ENCODE measurements at regions not wholly inside any gene's neighbourhood (a gene's known extent, or its start where the extent isn't known, plus 50 kb on each side); places are given as distances from the start of the nearest gene placed in this dataset.
"Not testable (repeated sequence)": the region's sequence is repeated elsewhere in the genome, so short reads cannot be mapped to it uniquely, and the experiment has no call there.

DNA sequence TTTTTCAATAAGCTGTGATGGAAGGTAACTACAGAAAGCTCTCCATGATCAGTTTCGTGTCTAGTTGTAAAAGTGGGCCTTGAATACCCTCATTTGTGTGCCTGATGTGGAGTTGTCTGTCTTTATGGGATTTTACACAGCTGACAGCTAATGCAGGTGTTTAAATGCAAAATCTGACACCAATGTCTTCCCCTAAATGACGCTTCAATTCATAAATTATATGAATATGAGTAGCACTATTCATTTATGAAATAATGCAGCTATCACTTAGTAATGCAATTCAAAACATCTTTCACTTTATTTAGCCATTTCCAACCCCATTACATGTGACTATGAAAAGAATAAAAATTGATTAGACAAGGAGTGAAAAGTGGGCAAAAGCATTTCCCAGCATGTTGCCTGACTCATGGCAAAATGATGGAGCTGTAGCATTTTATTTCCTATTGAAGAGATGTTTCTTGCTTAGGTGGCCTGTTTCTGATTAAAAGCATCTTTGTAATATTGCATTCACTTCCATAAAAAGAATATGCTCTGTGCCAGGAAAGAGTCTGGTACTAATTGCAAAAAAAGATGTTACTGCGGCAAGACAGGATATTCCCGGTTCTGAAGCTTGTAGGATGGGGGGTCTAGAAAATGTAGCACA, 116.7 kb upstream of the HAPLN1 start:
- H3K27me3 Mint-ChIP-seq, result no peaks in the 10 kb centered on the region
- H3K9me3 Mint-ChIP-seq, result peaks cover 3% of the 10 kb centered on the region
- H3K27ac Mint-ChIP-seq, result no peak overlapping the region
- H3K4me3 Mint-ChIP-seq, result no peak overlapping the region
- H3K36me3 Mint-ChIP-seq, result no peaks in the 10 kb centered on the region
- H3K4me1 Mint-ChIP-seq, result no peaks in the 10 kb centered on the region
- no peak for ATAC-seq

DNA sequence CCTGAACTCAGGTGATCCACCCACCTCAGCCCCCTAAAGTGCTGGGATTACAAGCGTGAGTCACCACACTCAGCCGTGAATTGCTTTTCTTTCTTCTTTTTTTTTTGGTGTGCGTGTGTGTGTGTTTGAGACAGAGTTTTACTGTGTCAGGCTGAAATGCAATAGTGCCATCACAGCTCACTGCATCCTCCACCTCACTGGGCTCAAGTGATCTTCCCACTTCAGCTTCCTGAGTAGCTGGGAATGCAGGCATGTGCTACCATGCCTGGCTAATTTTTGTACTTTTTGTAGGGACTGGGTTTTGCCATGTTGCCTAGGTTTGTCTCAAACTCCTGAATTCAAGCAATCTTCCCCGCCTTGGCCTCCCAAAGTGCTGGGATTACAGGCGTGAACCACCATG, 113.7 kb upstream of the HAPLN1 start:
- Mint-ChIP-seq H3K27me3 (no peaks in the 10 kb centered on the region), H3K27ac (no peak overlapping the region), H3K4me3 (no peak overlapping the region), H3K4me1 (no peaks in the 10 kb centered on the region), H3K36me3 (no peaks in the 10 kb centered on the region), H3K9me3 (peaks cover 7% of the 10 kb centered on the region)
- ATAC-seq, result no peak

DNA sequence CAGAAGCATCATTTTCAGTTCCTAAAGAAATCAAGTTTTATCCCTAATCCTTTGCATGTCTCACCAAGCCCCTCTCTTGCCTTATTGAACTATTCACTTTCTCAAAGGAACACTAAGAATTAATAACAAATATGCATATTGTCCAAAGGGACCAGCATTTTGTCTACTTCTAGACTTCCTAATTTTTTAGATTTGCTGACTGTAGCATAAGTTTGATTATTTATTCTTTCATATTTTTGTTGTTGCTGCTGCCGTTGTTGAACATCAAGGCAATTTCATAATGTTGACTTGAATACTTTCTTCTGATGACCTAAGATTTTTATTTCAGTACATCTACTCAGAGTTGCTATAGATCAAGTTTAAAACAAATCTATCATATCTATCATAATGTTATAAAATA, 111.2 kb upstream of the HAPLN1 start:
- Mint-ChIP-seq H3K4me1 (no peaks in the 10 kb centered on the region), H3K36me3 (no peaks in the 10 kb centered on the region), H3K9me3 (peaks cover 10% of the 10 kb centered on the region), H3K27ac (no peak overlapping the region), H3K4me3 (no peak overlapping the region), H3K27me3 (no peaks in the 10 kb centered on the region)
- no peak for ATAC-seq

DNA sequence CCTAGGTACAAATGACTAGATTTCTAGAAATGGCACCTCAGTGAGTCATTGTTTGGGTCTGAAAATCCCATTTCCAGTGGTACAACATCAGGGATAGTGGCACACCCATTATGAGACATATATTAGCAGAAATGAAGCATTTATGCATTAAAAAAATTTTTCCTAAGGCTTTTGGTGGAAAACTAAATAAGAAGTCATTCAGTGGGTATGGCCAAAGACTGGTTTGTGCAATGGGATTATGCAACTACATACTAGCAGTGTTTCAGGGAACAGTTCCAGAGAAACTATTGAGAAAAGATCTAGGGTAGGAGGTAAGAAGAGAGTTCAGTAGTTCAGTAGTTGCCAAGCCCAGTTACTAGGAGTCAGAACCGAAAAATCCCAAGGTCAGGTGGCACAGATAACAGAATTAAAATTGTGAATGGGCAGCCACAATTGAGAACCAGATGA, 106.5 kb upstream of the HAPLN1 start:
- Mint-ChIP-seq H3K9me3 (peaks cover 10% of the 10 kb centered on the region), H3K27me3 (no peaks in the 10 kb centered on the region), H3K27ac (no peak overlapping the region), H3K4me3 (no peak overlapping the region), H3K4me1 (no peaks in the 10 kb centered on the region), H3K36me3 (no peaks in the 10 kb centered on the region)
- no peak for ATAC-seq

DNA sequence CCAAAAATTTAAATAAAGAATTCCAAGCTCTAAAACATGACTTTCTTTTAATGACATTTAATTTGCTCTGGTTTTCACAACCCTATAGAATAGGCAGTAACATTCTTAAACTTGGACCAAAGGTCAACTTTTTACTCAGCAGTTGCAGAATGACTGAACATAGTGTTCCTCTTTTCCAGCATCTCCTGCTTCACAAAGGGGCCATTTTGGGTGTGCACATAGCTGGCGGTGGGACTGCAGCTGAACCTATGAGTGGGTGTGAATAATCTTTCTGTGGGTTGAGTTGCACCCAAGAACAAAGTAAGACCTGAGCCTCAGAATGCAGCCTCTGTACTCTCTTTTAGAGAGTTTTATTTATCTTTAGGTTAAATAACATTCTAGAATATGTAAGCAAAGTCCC, 96.9 kb upstream of the HAPLN1 start:
- Mint-ChIP-seq H3K9me3 (peaks cover 6% of the 10 kb centered on the region), H3K4me3 (no peak overlapping the region), H3K36me3 (no peaks in the 10 kb centered on the region), H3K27me3 (no peaks in the 10 kb centered on the region), H3K4me1 (no peaks in the 10 kb centered on the region), H3K27ac (no peak overlapping the region)
- ATAC-seq, result no peak

DNA sequence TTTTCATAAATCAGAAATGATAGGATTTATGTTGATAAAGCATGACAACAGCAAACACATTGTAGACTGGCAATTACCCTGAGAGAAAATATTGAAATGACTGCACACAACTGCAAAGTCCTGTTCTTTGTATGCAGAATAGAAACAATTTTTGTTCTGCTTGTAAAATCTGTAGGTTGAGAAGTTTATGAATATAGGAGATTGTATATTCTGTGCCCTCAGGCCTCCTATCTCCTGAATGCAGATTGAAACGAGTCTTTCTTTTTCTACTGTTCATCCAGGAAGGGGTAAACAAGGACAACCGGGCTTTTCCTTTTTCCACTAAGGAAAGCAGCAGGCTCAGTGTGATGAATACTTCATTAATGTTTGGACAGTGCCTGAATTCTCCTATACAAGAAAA, 95.0 kb upstream of the HAPLN1 start:
- Mint-ChIP-seq H3K27me3 (no peaks in the 10 kb centered on the region), H3K4me3 (no peak overlapping the region), H3K9me3 (peaks cover 3% of the 10 kb centered on the region), H3K4me1 (no peaks in the 10 kb centered on the region), H3K27ac (no peak overlapping the region), H3K36me3 (no peaks in the 10 kb centered on the region)
- ATAC-seq, result no peak

DNA sequence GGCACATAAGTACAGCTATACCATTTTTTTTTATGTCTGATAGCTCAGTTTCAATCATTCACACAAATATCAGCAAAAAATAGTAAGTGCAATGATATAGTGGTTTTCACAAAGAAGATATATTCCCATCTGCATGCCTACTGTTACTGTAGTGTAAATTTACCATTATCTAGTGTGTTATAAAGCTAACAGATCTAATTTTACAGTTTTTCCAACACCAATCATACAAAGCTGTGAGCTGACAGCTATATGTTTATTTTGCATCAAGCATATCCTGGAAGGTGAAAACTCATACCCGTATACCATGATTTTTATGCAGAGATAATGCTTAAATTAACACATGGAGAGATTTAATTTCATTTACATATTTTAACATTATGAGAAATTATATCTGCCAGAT, 89.9 kb upstream of the HAPLN1 start:
- Mint-ChIP-seq H3K36me3 (no peaks in the 10 kb centered on the region), H3K4me3 (no peak overlapping the region), H3K9me3 (no peaks in the 10 kb centered on the region), H3K27me3 (no peaks in the 10 kb centered on the region), H3K27ac (no peak overlapping the region), H3K4me1 (no peaks in the 10 kb centered on the region)
- ATAC-seq, result no peak

DNA sequence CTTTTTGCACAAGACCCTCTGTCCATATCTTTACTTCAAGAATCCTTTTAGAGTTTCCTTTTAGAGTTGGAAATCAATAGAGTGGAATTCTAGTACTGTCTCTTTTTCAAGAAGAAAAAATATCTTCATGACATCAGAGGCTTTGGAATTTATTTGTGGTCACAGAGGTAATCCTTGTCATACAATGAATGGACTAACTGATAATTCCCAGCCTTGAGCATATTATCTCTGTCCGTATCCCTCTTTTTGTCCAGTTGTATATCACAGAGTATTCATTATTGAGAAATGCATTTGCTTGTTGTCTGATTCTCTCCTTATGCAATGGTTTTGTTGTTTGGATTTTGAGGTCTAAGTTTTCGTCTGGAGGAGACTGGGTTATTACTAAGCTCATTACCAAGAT, 82.0 kb upstream of the HAPLN1 start:
- Mint-ChIP-seq H3K27me3 (no peaks in the 10 kb centered on the region), H3K9me3 (no peaks in the 10 kb centered on the region), H3K27ac (no peak overlapping the region), H3K4me1 (no peaks in the 10 kb centered on the region), H3K36me3 (no peaks in the 10 kb centered on the region), H3K4me3 (no peak overlapping the region)
- ATAC-seq, result no peak

DNA sequence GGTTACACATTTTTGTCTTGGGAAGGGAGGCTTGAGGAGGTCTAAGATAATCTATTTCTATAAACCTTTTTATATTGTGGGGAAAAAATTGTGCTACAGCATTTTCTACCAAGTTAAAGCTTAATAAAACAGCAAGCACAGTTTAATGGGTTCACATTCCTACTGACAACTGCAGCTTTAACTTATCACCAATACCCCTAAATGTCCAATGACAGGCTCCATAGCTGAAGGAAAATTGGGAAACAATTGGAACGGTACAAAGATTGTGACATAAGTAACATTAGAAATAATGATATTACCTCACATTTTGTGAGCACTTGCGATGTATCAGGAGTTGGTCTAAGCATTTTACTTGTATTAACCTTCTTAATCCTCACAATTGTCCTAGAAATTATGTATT, 79.5 kb upstream of the HAPLN1 start:
- Mint-ChIP-seq H3K4me1 (no peaks in the 10 kb centered on the region), H3K4me3 (no peak overlapping the region), H3K9me3 (peaks cover 6% of the 10 kb centered on the region), H3K36me3 (no peaks in the 10 kb centered on the region), H3K27me3 (no peaks in the 10 kb centered on the region), H3K27ac (no peak overlapping the region)
- no peak for ATAC-seq

DNA sequence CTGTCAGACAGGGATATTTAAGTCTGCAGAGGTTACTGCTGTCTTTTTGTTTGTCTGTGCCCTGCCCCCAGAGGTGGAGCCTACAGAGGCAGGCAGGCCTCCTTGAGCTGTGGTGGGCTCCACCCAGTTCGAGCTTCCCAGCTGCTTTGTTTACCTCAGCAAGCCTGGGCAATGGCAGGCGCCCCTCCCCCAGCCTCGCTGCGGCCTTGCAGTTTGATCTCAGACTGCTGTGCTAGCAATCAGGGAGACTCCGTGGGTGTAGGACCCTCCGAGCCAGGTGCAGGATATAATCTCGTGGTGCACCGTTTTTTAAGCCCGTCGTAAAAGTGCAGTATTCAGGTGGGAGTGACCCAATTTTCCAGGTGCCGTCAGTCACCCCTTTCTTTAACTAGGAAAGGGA, 78.4 kb upstream of the HAPLN1 start:
- ATAC-seq, H3K4me3 Mint-ChIP-seq, H3K4me1 Mint-ChIP-seq, H3K36me3 Mint-ChIP-seq, H3K27ac Mint-ChIP-seq, H3K9me3 Mint-ChIP-seq, H3K27me3 Mint-ChIP-seq: not testable (repeated sequence)

DNA sequence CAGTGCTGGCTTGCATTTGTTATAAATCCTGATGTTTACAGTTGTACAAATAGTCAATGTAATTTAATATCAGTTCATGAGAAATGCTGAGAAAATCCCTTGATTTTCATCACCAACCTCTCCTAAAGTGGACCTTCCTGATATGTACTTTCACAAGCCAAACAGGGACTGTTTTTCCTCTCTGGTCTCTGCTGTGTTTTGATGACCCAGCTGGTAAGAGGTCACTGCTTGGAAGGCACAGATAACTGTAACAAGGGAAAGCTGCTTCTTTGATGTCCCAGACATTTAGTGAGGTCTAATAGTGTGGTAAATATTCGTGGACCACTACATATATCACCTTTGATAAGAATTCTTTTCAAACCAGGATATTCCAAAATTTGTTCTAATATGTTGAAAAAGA, 68.7 kb upstream of the HAPLN1 start:
- Mint-ChIP-seq H3K27ac (no peak overlapping the region), H3K4me3 (no peak overlapping the region), H3K9me3 (no peaks in the 10 kb centered on the region), H3K4me1 (no peaks in the 10 kb centered on the region), H3K27me3 (no peaks in the 10 kb centered on the region), H3K36me3 (no peaks in the 10 kb centered on the region)
- no peak for ATAC-seq

DNA sequence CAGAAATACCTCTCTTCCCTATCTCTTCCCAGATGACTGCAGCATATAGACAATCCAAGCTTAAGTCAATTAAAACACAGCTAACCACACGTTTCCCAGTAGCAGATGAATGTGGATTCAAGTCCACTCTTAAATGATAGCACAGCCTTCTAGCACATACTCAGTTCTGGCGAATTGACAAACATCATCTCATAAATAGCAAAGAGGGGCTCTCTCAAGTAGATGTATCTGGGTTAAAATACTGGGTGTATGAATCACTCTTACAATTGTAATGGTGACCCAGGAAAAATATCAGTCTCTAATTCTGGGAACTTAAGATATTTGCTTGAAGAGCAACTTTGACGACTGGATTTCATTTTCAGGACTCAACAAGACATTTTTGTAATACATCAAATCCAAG, 67.0 kb upstream of the HAPLN1 start:
- H3K9me3 Mint-ChIP-seq, result no peaks in the 10 kb centered on the region
- no peak overlapping the region for H3K27ac Mint-ChIP-seq
- no peaks in the 10 kb centered on the region for H3K36me3 Mint-ChIP-seq
- no peak overlapping the region for H3K4me3 Mint-ChIP-seq
- no peak for ATAC-seq
- no peaks in the 10 kb centered on the region for H3K4me1 Mint-ChIP-seq
- no peaks in the 10 kb centered on the region for H3K27me3 Mint-ChIP-seq

DNA sequence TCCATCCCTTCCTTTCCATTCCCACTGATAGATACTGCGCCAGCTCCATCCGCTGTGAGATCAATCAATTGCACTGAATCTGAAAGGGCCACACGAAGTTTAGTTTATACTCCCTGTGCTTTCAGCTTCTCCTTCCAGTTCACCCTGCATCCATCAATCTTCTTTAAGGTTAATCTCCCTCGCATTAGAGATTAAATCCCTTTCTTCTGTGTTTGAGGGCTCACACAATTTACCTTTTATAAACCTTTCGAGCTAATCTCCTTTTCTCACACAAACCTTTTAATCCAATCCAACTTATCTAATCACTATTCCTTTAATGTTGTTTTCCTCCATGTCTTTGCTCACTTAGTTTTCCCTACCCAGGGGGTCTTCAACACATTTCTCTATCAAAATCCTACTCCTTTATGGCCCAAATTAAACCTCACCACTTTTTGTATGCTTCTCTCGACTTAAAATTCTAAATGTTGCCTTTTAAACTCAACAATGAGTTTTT, 64.6 kb upstream of the HAPLN1 start:
- no peaks in the 10 kb centered on the region for H3K36me3 Mint-ChIP-seq
- H3K27me3 Mint-ChIP-seq, result no peaks in the 10 kb centered on the region
- H3K4me1 Mint-ChIP-seq, result no peaks in the 10 kb centered on the region
- no peak overlapping the region for H3K4me3 Mint-ChIP-seq
- ATAC-seq, result no peak
- H3K27ac Mint-ChIP-seq, result no peak overlapping the region
- no peaks in the 10 kb centered on the region for H3K9me3 Mint-ChIP-seq

DNA sequence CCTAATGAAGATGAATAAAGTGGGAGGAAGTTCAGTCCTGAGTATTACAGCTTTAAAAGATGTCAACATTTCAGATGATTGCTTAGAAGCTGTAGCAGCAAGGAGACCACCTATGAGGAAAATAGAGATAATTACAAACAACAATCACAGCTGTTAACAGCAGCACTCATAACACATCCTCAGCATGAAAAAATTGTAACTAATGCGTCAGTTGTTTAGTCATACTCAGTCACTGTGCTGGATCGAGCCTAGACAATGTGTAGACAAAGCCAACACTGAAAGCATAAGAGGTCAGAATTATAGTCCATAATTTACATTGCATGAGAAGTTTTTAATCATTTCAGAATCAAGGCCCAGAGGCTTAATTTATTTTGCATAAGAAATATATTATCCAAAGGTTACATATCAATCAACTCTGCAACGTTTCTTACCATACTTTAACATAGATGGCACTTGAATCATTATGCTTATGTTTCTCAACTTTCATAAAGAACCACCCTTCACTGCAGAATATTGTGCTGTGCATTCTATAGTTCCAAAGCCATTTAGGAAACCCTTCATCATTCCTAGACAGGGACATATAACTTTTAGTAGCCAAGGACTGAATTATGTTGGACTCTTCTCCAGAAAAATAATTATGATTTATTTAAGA, 60.2 kb upstream of the HAPLN1 start:
- ATAC-seq, result no peak
- Mint-ChIP-seq H3K9me3 (no peaks in the 10 kb centered on the region), H3K36me3 (no peaks in the 10 kb centered on the region), H3K4me3 (no peak overlapping the region), H3K27ac (no peak overlapping the region), H3K4me1 (no peaks in the 10 kb centered on the region), H3K27me3 (no peaks in the 10 kb centered on the region)

DNA sequence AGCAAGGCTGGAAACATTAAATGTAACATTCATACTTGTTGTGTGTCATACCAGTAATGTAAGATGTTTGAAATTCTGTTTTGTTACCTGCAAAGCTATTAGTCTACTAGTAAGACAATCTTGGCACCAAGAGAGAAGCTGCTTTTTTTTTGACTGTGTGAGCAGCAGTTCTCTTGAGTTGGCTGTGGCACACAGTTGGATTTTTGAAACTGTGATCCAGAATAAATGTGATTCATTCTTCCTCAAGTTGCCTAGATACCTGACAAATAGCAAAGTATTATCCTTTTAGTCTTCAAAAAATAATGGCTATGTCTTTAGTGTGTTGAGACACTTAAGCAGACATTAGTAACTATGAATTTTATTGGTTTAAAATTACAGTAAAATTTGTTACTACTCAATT, 57.2 kb upstream of the HAPLN1 start:
- Mint-ChIP-seq H3K4me3 (no peak overlapping the region), H3K27ac (no peak overlapping the region), H3K9me3 (peaks cover 3% of the 10 kb centered on the region), H3K4me1 (no peaks in the 10 kb centered on the region), H3K27me3 (no peaks in the 10 kb centered on the region), H3K36me3 (no peaks in the 10 kb centered on the region)
- no peak for ATAC-seq

DNA sequence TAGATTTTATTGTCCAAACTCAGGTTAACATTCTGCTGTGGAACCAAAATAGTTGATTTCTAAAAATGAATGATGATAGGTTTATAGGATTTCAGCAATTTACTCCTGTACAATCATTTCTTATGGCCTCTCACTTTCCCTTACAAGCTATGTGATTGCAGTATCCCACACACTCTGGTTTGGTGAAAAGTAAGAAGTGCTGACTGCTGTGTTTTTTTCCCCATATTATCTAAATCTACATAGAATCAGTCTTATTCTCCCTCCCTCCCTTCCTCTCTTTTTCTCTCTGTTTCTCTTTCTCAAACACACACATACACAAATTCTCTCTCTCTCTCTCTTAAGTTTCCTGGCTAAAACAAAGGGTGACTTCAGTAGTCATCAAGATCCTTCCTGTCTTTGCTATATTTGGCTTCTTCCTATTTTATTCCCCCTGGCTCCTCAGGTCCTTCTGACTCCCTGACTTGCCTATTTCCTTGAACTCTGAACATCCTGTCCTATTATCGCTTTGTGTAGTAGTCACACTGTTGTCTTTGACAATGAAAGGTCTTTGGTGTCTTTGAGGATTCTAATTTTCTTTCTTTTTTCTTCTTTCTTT, 55.9 kb upstream of the HAPLN1 start:
- H3K9me3 Mint-ChIP-seq, result peaks cover 3% of the 10 kb centered on the region
- H3K4me3 Mint-ChIP-seq, result no peak overlapping the region
- no peak for ATAC-seq
- H3K27ac Mint-ChIP-seq, result no peak overlapping the region
- no peaks in the 10 kb centered on the region for H3K27me3 Mint-ChIP-seq
- H3K36me3 Mint-ChIP-seq, result no peaks in the 10 kb centered on the region
- no peaks in the 10 kb centered on the region for H3K4me1 Mint-ChIP-seq
